HG03558 (cell line): ENCODE measurements at regions not wholly inside any gene's neighbourhood (a gene's known extent, or its start where the extent isn't known, plus 50 kb on each side); places are given as distances from the start of the nearest gene placed in this dataset.
"Not testable (repeated sequence)": the region's sequence is repeated elsewhere in the genome, so short reads cannot be mapped to it uniquely, and the experiment has no call there.

Source experiments
- ATAC-seq: cut with Tn5 transposase; IDR thresholded peaks from one replicate; pipeline ENCODE4 v1.9.1; 2021; ENCODE audit warnings: moderate number of reproducible peaks; ENCODE audit not compliant: unreplicated experiment; ENCODE audit errors: extremely low read depth

DNA sequence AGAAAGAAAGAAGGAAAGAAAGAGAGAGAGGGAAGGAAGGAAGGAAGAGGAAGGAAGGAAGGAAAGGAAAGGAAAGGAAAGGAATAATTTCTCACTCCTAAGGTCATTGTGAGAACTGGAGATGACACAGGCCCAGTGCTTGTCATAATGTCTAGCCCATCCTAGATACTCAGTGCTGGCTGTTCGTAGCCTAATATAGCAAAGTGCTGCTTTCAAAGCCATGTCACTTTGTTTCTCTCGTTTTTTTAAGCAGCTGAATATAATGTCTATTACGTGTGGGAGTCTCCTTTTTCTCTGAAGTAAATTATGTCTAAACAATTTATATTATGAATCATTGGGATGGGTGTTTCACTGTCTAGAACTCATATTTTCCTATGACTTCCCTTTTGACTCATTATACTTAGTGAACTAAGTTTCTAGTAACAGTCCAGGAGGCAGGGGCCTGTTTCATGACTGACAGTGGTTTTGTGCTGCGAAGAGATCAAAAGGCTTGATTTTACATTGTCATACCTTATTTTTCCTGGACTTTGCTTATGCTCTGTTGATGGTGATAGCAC is 327.0 kb upstream of the ZFP42 start:
- no peak for ATAC-seq

DNA sequence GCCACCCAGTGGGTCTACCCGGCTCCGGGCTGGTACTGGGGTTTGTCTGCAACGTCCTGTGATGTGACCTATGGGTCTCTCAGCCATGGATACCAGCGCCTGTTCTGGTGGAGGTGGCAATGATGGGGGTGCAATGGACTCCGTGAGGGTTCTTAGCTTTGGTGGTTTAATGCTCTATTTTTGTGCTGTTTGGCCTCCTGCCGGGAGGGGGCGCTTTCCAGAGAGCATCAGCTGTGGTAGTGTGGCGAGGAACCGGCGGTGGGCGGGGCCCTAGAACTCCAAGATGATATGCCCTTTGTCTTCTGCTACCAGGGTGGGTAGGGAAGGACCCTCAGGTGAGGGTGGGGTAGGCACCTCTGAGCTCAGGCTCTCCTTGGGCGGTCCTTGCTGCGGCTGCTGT is 324.1 kb upstream of the ZFP42 start:
- not testable (repeated sequence) for ATAC-seq

DNA sequence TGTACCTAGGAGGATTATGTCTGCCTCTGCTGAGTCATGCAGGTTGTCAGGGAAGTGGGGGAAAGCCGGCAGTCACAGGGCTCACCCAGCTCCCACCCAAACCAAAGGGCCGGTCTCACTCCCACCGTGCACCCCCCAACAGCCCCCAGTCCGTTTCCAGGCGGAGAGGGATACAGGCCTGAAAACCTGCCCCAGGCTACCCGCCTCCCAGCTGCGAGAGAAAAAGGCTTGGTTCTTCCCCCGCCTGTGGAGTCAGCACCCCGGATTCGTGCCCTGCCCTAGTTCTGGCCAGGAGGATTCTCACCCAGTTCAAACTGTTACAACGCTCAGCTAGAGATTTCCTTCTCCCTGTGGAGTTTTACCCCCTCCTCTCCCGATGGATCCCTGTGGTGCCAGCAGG is 323.6 kb upstream of the ZFP42 start:
- ATAC-seq, result not testable (repeated sequence)

DNA sequence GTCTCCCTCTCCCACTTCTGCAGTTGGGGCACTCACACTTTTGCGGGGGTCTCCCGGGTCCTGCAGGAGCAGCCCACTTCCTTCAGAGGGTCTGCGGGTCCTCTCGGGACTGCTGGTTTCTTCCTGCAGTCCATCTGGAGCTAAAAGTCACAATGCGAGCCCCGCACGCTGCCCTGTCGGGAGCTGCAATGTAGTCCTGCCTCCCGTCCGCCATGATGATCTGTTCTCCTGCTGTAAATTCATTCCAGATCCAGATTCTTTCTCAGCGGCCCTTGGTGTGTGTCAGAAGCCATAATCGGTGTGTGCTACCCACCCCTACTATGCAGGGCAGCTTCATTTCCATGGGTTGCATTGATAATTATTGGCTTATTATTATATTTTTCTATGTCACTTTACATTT is 323.0 kb upstream of the ZFP42 start:
- ATAC-seq, result not testable (repeated sequence)

DNA sequence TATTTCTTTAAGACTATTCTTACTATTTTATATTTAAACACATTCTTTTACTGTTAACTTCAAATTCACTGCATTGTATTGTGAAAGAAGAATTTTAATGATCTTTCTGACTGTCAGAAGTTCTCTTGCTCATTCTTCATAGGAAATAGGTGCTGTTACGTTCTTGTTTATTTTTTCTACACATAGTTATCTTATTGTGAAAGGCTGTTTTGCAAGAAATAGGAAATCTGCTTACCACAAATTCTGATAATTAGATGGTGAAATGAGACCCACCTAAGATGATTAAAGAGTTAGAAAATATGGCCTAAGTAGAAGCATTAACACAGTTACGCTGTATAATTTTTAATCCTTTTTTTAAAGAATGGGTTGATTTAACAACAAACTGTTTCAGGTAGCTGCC is 316.1 kb upstream of the ZFP42 start:
- no peak for ATAC-seq

DNA sequence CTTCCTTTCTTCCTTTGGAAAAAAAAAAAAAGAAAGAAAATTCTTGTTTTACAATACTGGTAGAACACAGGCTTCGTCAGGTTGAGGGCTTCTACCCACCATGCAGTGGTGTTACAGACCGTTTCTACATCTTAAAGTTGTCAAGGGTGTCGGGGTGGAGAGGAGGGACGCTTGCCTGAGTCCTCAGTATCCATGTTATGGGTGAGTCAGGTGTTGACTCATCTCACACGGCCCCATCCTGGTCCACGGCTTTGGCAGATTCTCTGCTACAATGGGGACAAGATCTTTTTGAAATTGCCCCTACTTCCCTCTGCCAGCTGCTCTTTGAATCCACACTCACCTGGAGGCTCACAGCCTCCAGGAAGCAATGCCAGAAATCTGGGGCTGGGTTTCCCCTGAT is 310.3 kb upstream of the ZFP42 start:
- ATAC-seq, result no peak

DNA sequence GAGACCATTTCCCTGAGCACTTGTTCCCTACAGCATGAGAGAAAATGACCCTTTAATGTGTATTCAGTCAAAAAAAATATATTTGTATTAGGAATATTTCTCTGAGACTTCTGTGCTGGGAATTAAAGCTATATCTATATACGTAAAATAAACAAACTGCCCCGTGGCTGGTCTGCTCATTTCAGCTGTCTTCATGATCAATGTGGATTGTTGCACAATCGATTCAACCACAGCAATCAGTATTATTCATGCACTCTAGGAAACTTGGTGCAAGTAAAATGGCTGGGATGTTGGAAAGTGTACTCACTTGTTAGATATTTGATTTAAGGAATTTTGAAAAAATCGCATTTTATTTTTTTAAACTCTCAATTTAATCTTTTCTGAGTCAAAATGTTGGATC is 307.9 kb upstream of the ZFP42 start:
- ATAC-seq, result no peak

DNA sequence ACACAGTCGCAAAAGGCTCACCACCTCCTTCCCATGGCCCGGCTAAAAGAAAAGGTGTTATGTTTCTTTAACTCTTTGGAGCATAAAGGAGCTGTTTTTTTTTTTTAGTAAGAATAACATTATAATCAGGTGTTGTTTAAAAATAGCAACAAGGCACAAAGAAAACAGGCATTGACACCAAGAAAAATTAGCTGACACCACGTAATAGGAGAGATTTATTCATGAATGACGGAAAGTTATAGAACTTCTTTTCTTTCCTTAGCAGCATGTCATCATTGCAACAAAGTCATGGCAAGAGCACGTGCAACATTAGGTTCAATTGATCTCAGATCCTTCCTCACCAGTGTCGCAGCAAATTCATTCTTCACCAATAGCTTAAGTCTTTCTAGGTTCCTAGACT is 302.9 kb upstream of the ZFP42 start:
- ATAC-seq, result no peak

DNA sequence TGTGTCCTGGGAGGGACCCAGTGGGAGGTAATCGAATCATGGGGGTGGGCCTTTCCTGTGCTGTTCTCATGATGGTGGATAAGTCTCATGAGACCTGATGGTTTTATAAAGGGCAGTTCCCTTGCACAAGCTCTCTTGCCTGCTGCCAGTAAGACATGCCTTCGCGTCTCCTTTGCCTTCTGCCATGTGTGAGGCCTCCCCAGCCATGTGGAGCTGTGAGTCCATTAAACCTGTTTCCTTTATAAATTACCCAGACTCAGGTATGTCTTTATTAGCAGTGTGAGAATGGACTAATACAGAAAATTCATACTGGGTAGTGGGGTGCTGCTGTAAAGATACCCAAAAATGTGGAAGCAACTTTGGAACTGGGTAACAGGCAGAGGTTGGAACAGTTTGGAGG is 300.0 kb upstream of the ZFP42 start:
- not testable (repeated sequence) for ATAC-seq

DNA sequence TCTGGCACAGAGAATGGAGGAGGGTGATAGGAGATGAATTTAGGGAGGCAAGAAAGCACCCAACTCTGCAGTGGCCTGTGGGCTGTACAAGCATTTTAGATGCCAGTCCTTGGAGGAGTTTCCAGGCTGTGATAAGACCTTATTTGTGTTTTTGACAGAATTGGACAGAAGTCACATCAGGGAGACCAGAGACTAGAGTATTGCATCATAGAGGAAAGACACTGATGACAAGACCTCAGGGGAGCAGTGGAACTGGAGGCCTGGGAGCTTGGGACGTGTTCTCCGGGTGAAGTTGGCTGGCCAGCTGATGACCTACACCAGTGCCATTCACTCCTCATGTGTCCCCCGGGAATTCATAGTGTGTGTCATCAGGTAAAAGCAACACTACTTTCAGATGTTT is 284.0 kb upstream of the ZFP42 start:
- no peak for ATAC-seq

DNA sequence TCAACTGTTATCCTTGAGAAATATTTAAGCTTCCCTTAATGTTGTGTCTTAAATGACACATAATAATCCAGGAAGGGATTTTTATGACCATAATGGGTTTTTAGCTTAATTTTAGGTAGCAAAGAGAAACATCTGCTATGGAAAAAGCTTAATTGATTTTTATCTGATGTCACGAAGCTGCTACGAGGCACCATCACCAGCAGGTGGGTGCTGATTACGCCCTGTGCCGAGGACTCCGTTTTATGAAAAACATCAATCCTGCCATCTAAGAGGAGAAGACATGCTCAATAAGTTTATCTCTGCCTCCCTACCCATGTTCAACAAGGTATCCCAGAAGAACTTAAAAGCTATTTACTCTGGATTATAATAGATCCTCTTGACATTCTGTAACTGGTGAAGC is 280.6 kb upstream of the ZFP42 start:
- no peak for ATAC-seq

DNA sequence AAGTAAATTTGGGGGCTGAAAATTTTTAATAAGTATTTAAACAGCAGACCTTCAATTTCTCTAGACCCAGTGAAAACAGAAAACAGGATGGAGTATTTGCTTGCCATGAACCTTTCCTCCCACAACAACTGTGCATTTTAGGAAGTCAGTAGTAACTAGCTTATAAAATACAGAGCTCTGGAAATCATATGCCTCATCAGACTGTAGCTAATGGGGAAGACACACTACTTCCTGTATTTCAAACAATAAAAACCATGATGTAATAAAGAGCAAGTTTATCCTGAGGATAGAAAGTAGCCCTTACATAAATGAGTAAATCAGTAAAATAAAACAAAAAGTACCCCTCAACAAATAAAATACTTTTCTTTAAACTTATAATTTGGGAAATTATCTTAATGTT is 280.1 kb upstream of the ZFP42 start:
- ATAC-seq, result no peak

DNA sequence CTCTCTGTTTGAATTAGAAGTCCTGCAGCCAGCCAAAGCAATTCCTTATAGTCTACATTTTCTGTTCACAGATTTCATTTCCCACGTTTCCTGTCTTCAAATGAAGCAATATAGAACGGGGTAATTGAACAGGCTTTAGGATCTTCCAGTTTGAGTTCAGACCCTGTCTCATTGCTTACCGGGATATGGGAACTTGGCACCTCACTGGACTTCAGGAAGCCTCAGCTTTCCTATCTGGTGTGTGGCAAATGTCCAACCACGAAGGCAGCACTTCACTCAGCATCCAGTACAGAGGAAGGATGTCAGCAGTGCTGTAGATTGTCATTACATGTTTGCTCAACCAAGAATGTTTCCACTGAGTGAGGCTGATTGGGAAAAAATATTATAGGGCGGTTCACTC is 271.1 kb upstream of the ZFP42 start:
- no peak for ATAC-seq

DNA sequence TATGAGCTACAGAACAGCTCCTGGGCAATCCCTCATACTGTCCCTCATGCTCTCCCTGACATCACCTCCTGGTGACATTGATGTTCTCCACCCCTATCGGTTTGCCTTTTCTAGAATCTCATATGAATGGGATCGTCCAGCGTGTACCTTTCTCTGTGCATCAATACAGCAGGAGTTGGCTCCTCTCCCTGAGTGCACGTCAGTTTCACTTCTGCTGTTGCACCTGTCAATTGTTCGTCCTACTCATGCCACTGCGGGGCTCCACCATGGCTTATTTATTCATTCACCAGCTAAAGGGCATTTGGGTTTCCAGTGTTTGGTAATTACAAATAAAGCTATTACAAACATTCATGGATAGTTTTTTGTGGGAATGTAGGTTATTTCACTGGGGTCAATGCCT is 269.1 kb upstream of the ZFP42 start:
- ATAC-seq, result no peak

DNA sequence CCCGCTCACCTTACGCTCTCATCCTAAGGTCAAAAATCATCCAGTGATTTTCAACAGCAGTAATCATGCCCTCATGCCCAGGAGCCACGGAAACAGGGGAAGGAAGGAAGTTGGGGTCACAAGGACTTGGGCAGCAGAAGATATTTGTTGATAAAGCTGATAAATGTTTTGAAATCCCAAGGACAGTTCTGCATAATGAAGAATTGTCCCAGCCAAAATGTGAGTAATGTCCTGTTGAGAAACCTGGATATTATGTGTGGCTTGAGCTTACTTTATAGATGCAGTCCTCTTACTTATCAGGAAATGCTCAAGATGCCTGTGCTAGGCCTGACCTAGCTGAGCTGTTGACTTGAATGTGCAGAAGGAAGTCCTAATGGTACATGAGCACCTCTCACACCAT is 263.0 kb upstream of the ZFP42 start:
- ATAC-seq, result no peak

DNA sequence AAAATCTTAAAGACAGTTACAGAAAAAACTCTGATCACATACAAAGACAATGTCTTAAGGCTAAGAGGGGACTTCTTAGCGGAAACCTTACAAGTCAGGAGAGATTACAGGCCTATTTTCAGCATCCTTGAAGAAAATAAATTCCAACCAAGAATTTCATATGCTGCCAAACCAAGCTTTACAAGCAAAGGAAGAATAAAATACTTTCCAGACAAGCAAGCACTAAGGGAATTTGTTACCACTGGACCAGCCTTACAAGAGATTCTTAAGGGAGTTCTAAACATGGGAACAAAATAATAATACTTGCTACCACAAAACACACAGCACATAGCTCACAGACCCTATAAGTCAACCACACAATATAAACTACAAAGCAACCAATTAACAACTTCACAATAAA is 255.8 kb upstream of the ZFP42 start:
- no peak for ATAC-seq

DNA sequence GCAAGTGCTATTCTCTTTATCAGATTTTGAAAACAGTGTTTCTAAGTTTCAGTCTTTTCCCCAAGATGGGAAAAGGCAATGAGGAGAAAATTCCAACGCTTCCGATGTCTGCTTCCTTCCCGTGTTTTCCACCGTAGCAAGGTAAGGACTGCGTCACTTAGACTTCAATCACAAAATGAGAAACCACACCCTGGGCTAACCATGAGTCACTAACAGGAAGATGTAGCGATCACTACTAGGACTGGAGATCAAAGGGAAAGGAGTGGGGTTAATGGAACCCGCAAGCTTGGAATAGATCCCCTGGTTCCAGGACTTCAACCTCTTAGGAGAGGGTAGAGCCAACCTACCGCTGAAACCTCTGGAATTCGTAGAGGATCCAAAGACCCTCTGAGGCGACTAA is 250.7 kb upstream of the ZFP42 start:
- ATAC-seq, result no peak

DNA sequence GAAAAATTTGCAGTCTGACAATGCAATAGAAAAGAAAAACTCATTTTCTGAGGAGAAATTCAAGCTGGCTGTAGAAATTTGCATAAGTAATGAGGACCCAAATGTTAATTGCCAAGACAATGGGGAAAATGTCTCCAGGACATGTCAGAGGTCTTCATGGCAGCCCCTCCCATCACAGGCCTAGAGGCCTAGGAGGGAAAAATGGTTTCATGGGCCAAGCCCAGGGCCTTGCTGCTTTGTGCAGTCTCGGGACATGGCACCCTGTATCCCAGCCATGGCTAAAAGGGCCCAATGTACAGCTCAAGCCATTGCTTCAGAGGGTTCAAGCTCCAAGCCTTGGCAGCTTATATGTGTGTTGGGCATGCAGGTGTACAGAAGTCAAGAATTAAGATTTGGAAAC is 244.9 kb upstream of the ZFP42 start:
- ATAC-seq, result not testable (repeated sequence)

DNA sequence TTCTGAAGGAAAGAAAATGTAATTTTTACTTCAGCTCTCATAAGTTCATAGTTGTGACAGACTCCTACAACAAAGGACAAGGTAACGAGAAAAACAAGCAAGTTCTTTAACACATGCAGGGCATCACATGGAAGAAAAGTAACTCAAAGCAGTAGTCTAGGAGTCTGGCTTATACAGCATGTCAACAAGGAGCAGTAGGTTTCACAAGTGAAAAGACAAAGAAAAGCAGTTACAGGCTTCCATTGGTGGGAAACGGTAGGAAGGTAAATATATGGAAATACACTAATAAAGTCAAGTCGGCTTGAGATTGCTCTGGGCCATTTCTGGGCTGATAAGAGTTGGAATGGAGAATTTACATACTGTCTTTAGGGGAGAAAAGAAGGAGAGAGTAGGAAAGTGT is 228.4 kb upstream of the ZFP42 start:
- ATAC-seq, result no peak

DNA sequence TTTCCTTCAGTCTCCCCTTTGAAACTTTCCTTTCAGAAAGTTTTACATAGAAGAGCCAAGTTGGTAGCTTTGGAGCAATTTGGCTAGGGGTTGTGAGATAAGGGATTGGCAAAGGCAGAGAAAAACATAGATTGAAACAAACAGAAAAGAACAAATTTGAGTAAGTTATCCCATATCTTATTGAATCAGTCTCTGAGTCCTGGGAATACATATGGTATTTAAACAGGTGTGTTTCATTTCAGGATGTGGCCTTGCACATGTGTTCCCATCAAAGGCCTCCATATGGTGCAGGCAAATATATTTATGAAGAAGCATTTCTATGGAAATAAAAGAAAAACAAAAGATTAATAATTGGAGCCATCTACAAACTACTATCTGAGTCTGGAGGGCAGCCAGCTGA is 227.9 kb upstream of the ZFP42 start:
- no peak for ATAC-seq

DNA sequence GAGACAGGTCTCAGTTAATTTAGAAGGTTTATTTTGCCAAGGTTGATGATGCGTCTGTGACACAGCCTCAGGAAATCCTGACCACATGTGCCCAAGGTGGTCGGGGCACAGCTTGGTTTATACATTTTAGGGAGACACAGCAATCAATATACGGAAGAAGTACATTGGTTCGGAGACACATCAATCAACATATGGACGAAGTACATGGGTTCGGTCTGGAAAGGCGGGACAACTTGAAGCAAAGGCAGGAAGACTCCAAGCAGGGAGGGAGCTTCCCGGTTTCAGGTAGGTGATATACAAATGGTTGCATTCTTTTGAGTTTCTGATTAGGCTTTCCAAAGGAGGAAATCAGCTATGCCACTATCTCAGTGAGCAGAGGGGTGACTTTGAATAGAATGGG is 225.2 kb upstream of the ZFP42 start:
- no peak for ATAC-seq

DNA sequence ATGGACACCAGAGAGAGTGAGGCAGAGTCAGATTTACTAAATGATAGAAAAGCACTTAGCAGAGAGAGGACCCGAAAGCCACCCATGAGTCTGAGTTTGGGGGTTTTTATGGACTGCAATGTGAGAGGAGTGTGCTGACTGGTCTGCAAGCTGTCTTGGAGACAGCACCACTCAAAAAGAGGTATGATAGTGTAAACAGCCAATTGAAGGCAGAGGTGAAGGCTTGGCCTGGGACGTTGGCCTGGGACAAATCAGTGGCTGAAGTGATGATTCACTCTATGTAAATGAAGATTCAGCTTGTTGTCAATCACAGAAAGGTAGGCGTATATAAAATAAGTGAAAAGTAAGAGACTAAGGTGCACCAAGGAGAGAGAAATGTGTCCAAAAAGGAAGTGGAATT is 217.6 kb upstream of the ZFP42 start:
- no peak for ATAC-seq

DNA sequence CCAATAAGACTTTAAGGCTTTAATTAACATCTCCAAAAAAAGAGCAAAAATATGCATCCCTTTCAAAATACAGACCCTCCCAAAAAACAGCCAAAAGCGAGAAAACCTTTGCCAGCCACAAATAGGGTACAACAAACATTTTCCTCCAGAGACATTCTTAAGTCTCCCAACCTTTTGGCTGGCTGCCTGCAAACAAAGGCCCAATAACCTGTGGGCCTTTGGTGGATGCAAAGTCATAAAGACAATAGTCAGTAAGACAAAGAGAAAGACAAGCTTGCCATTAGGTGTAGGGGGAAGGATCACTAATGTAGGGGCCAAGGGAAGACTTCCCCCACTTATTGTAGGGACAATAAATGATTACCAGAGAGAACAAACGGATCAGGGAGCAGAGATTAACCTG is 215.5 kb upstream of the ZFP42 start:
- no peak for ATAC-seq
